PC-9 (cell line): ENCODE measurements at regions not wholly inside any gene's neighbourhood (a gene's known extent, or its start where the extent isn't known, plus 50 kb on each side); places are given as distances from the start of the nearest gene placed in this dataset.

ENCODE experiments used
- BruUV-seq: library from RNA; stranded (reverse); fragments of 400-500 nt; replicated peaks from 2 replicates; lab custom pipeline; 2021; lab: Mats Ljungman, UMichigan
- CTCF ChIA-PET: fragments of 300-600 bp; sonication (Branson Sonifier 250); formaldehyde crosslinking; loops from one replicate; lab custom pipeline; 2022; ENCODE audit warnings: antibody characterized with exemption; lab: Charles Lee
- POLR2A ChIA-PET: fragments of 300-600 bp; sonication (Branson Sonifier 250); formaldehyde crosslinking; loops from one replicate; lab custom pipeline; 2022; ENCODE audit warnings: antibody characterized with exemption; ENCODE audit not compliant: unreplicated experiment; lab: Charles Lee
- DNase-seq, 2 experiments: peaks; one replicate each; pipeline versions ENCODE4 v3.0.0 to v3.0.0-alpha.2; 2015 to 2022; ENCODE audit warnings: mixed read lengths in 1 of 2
- H2AFZ ChIP-seq: fragments of 200-600 bp; sonication (generic); 2 replicates; pipeline ENCODE4 v1.8.1; 2017; ENCODE audit warnings: antibody characterized with exemption
- H3F3A ChIP-seq: fragments of 200-600 bp; sonication (generic); 2 replicates; pipeline ENCODE4 v1.8.1; 2017; ENCODE audit warnings: antibody characterized with exemption, mild to moderate bottlenecking, low read depth; ENCODE audit not compliant: insufficient read depth
- H3K27ac ChIP-seq: fragments of 200-600 bp; sonication (generic); 2 replicates; pipeline ENCODE4 v1.6.1; 2016; ENCODE audit warnings: mixed run types
- H3K27me3 ChIP-seq: fragments of 200-600 bp; sonication (generic); 2 replicates; pipeline ENCODE4 v1.6.1; 2016; ENCODE audit warnings: low read depth, mixed run types; ENCODE audit not compliant: insufficient read depth
- H3K36me3 ChIP-seq: fragments of 200-600 bp; sonication (generic); 2 replicates; pipeline ENCODE4 v1.6.1; 2016; ENCODE audit warnings: low read depth, mixed run types
- H3K4me1 ChIP-seq: fragments of 200-600 bp; sonication (generic); replicated peaks from 2 replicates; pipeline ENCODE4 v1.6.1; 2016; ENCODE audit warnings: mixed run types; ENCODE audit not compliant: insufficient read depth
- H3K4me2 ChIP-seq: fragments of 200-600 bp; sonication (generic); 2 replicates; pipeline ENCODE4 v1.6.1; 2017; ENCODE audit warnings: mixed run types
- H3K4me3 ChIP-seq: fragments of 200-600 bp; sonication (generic); 2 replicates; pipeline ENCODE4 v1.6.1; 2016; ENCODE audit warnings: mixed run types
- H3K79me2 ChIP-seq: fragments of 200-600 bp; sonication (generic); 2 replicates; pipeline ENCODE4 v1.6.1; 2017; ENCODE audit warnings: low read depth, mixed run types
- H3K9me2 ChIP-seq: fragments of 200-600 bp; sonication (generic); 2 replicates; pipeline ENCODE4 v1.8.1; 2017; ENCODE audit warnings: mild to moderate bottlenecking; ENCODE audit not compliant: insufficient read depth
- H3K9me3 ChIP-seq: fragments of 200-600 bp; sonication (generic); 2 replicates; pipeline ENCODE4 v1.8.1; 2016; ENCODE audit warnings: low read depth; ENCODE audit not compliant: insufficient read depth
- H4K20me1 ChIP-seq: fragments of 200-600 bp; sonication (generic); 2 replicates; pipeline ENCODE4 v1.8.1; 2017; ENCODE audit not compliant: insufficient read depth
- EZH2 ChIP-seq: fragments of 200-600 bp; sonication (generic); IDR thresholded peaks from 2 replicates; pipeline ENCODE4 v1.8.0; 2017; ENCODE audit warnings: antibody characterized with exemption, low read depth
- intact Hi-C: fragments of 100-400 bp; cut with micrococcal nuclease; formaldehyde crosslinking; loops from one replicate; pipeline ENCODE4 v1.10.0; 2022; ENCODE audit not compliant: unreplicated experiment
- TF ChIP-seq, protein P1 (sequence below): fragments of 200-600 bp; sonication (generic); conservative IDR thresholded peaks from 2 replicates; pipeline ENCODE4 v1.6.1; 2017; ENCODE audit warnings: mixed run types, antibody characterized with exemption, mild to moderate bottlenecking, moderate library complexity

DNA sequence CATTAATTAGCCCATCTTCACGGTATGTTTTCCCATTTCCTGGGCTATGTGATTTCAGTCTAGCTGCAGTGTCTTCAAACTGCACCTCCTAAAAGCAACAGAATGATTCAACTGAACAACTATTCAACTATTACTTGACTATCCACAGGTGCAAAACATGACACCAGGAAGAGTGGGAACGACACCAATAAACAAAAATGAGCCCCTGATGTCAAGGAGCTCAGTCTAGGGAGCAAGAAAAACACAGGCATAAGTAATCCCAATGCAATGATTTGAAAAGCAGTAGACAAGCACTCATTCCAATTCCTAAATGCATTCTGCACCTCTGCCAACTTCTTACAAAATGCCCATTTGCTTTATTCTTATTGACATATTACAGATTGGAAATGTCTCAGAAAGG, 285.6 kb downstream of the ETS1 start:
- no peak overlapping the region for H3K27ac ChIP-seq
- no peaks in the 10 kb centered on the region for H3K27me3 ChIP-seq
- H3K79me2 ChIP-seq, result no peaks in the 10 kb centered on the region
- no peaks in the 10 kb centered on the region for H4K20me1 ChIP-seq
- no peak overlapping the region for H3K4me3 ChIP-seq
- TF ChIP-seq, protein P1, sequence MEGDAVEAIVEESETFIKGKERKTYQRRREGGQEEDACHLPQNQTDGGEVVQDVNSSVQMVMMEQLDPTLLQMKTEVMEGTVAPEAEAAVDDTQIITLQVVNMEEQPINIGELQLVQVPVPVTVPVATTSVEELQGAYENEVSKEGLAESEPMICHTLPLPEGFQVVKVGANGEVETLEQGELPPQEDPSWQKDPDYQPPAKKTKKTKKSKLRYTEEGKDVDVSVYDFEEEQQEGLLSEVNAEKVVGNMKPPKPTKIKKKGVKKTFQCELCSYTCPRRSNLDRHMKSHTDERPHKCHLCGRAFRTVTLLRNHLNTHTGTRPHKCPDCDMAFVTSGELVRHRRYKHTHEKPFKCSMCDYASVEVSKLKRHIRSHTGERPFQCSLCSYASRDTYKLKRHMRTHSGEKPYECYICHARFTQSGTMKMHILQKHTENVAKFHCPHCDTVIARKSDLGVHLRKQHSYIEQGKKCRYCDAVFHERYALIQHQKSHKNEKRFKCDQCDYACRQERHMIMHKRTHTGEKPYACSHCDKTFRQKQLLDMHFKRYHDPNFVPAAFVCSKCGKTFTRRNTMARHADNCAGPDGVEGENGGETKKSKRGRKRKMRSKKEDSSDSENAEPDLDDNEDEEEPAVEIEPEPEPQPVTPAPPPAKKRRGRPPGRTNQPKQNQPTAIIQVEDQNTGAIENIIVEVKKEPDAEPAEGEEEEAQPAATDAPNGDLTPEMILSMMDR, result no peak
- TF ChIP-seq EZH2, result no peak
- ChIA-PET CTCF (no interaction called here), POLR2A (no interaction called here)
- DNase-seq, result no peak
- H3K4me2 ChIP-seq, result no peak overlapping the region
- no peak overlapping the region for H2AFZ ChIP-seq
- no TSS peak for BruUV-seq
- H3F3A ChIP-seq, result no peaks in the 10 kb centered on the region
- intact Hi-C loops, result no loop called here
- H3K36me3 ChIP-seq, result no peaks in the 10 kb centered on the region
- no peaks in the 10 kb centered on the region for H3K9me3 ChIP-seq
- no peaks in the 10 kb centered on the region for H3K9me2 ChIP-seq
- H3K4me1 ChIP-seq, result no peaks in the 10 kb centered on the region

GRCh38 chr11:128300785-128301184, 286.6 kb downstream of the ETS1 start:
- intact Hi-C loops, result no loop called here
- Histone ChIP-seq H3K27me3 (no peaks in the 10 kb centered on the region), H3K4me1 (no peaks in the 10 kb centered on the region), H4K20me1 (no peaks in the 10 kb centered on the region), H2AFZ (no peak overlapping the region), H3K79me2 (no peaks in the 10 kb centered on the region), H3F3A (no peaks in the 10 kb centered on the region), H3K27ac (no peak overlapping the region), H3K36me3 (no peaks in the 10 kb centered on the region), H3K9me2 (no peaks in the 10 kb centered on the region), H3K4me2 (no peak overlapping the region), H3K4me3 (no peak overlapping the region), H3K9me3 (no peaks in the 10 kb centered on the region; the same call in 1 of the 2 replicates)
- no peak for DNase-seq
- ChIA-PET POLR2A (no interaction called here), CTCF (no interaction called here)
- TF ChIP-seq, protein P1, result no peak
- TF ChIP-seq EZH2, result no peak
- no TSS peak for BruUV-seq

- BruUV-seq, result no TSS peak
- intact Hi-C loops, result no loop called here
Observed at GRCh38 chr11:128299132-128299726, 288.1 kb downstream of the ETS1 start.

More at GRCh38 chr11:128299132-128299726, 288.1 kb downstream of the ETS1 start:
- DNase-seq, result no peak
- H3K9me2 ChIP-seq, result no peaks in the 10 kb centered on the region
- H4K20me1 ChIP-seq, result no peaks in the 10 kb centered on the region
- H3K4me1 ChIP-seq, result no peaks in the 10 kb centered on the region
- no peak overlapping the region for H3K4me3 ChIP-seq
- no peaks in the 10 kb centered on the region for H3F3A ChIP-seq
- H3K4me2 ChIP-seq, result no peak overlapping the region
- H3K9me3 ChIP-seq, result no peaks in the 10 kb centered on the region; the same call in 1 of the 2 replicates
- no peaks in the 10 kb centered on the region for H3K27me3 ChIP-seq
- ChIA-PET POLR2A (no interaction called here), CTCF (no interaction called here)
- TF ChIP-seq, protein P1, result no peak
- no peak for TF ChIP-seq EZH2
- no peaks in the 10 kb centered on the region for H3K36me3 ChIP-seq
- H2AFZ ChIP-seq, result no peak overlapping the region
- H3K27ac ChIP-seq, result no peak overlapping the region
- no peaks in the 10 kb centered on the region for H3K79me2 ChIP-seq
